ENCODE measurements at regions not wholly inside any gene's neighbourhood (a gene's known extent, or its start where the extent isn't known, plus 50 kb on each side); places are given as distances from the start of the nearest gene placed in this dataset.

DNA sequence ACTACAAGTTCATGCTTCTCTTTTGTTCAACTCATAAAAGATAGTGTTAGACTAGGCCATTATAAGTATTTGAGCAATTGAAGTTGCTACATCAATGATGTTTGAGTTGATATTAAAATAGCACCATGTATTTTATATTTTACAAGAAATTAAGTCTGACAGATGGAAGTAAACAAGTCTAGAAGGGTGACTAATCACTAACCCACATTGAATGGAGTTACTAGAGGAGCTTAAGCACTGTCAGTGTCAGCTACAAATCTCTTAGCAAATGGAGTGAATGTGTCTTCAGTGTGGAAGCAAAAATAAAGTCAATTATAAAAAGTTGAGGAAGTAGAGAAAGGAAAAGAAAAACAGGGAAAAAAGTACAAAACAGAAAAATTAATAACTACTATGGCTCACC is 592.5 kb downstream of the PCDH18 start:
- Histone ChIP-seq H3K9me3 (ENCODE audit: control insufficient read depth, insufficient read depth, low read length) (no peaks in the 10 kb centered on the region), H3K27me3 (ENCODE audit: control insufficient read depth, insufficient read depth, low read length) (no peaks in the 10 kb centered on the region), H3K36me3 (ENCODE audit: control insufficient read depth, insufficient read depth, low read length) (no peaks in the 10 kb centered on the region), H3K27ac (ENCODE audit: low read length) (no peak overlapping the region), H3K4me1 (ENCODE audit: control insufficient read depth, insufficient read depth, low read length) (no peaks in the 10 kb centered on the region), H3K4me3 (ENCODE audit: low read length) (no peak overlapping the region)
- DNase-seq (ENCODE audit: low read depth, low spot score), result no peak

GRCh38 chr4:136935871-136936270 is 596.4 kb downstream of the PCDH18 start:
- H3K27ac ChIP-seq (ENCODE audit: low read length), result no peak overlapping the region
- H3K36me3 ChIP-seq (ENCODE audit: control insufficient read depth, insufficient read depth, low read length), result no peaks in the 10 kb centered on the region
- H3K27me3 ChIP-seq (ENCODE audit: control insufficient read depth, insufficient read depth, low read length), result no peaks in the 10 kb centered on the region
- WGBS (ENCODE audit: insufficient coverage, insufficient read length), result no CpG with 5 or more reads among the region's 3 CpGs
- no peak for DNase-seq (ENCODE audit: low read depth, low spot score)
- no peak overlapping the region for H3K4me3 ChIP-seq (ENCODE audit: low read length)
- no peaks in the 10 kb centered on the region for H3K9me3 ChIP-seq (ENCODE audit: control insufficient read depth, insufficient read depth, low read length)
- H3K4me1 ChIP-seq (ENCODE audit: control insufficient read depth, insufficient read depth, low read length), result no peaks in the 10 kb centered on the region

GRCh38 chr4:136935305-136935704 is 597.0 kb downstream of the PCDH18 start:
- no CpG with 5 or more reads among the region's 1 CpG for WGBS (ENCODE audit: insufficient coverage, insufficient read length)
- Histone ChIP-seq H3K4me3 (ENCODE audit: low read length) (no peak overlapping the region), H3K27me3 (ENCODE audit: control insufficient read depth, insufficient read depth, low read length) (no peaks in the 10 kb centered on the region), H3K36me3 (ENCODE audit: control insufficient read depth, insufficient read depth, low read length) (no peaks in the 10 kb centered on the region), H3K9me3 (ENCODE audit: control insufficient read depth, insufficient read depth, low read length) (no peaks in the 10 kb centered on the region), H3K4me1 (ENCODE audit: control insufficient read depth, insufficient read depth, low read length) (no peaks in the 10 kb centered on the region), H3K27ac (ENCODE audit: low read length) (no peak overlapping the region)
- no peak for DNase-seq (ENCODE audit: low read depth, low spot score)

DNA sequence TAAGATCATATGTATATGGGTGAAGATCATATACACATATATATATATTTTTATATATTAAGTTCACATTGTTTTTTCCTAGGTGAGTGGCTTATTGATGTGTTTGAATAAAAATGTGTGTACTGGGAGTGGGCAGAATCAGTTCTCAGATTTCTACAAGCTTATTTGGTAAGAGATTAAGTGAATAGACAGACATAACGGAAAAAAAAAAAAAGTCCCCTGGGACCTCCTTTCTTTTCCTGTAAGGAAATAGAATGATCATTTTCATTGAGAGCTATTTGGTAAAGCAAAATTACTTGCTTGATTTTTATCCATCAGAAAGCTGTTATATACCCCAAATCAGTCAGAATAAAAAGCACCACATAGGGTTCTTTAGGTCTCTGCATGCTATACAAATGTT is 597.7 kb downstream of the PCDH18 start:
- Histone ChIP-seq H3K27me3 (ENCODE audit: control insufficient read depth, insufficient read depth, low read length) (no peaks in the 10 kb centered on the region), H3K36me3 (ENCODE audit: control insufficient read depth, insufficient read depth, low read length) (no peaks in the 10 kb centered on the region), H3K9me3 (ENCODE audit: control insufficient read depth, insufficient read depth, low read length) (no peaks in the 10 kb centered on the region; the same call in 1 of the 2 replicates), H3K27ac (ENCODE audit: low read length) (no peak overlapping the region), H3K4me3 (ENCODE audit: low read length) (no peak overlapping the region), H3K4me1 (ENCODE audit: control insufficient read depth, insufficient read depth, low read length) (no peaks in the 10 kb centered on the region)
- DNase-seq (ENCODE audit: low read depth, low spot score), result no peak
- no CpG with 5 or more reads among the region's 1 CpG for WGBS (ENCODE audit: insufficient coverage, insufficient read length)

- no peaks in the 10 kb centered on the region; the same call in 1 of the 2 replicates for H3K9me3 ChIP-seq (ENCODE audit: control insufficient read depth, insufficient read depth, low read length)
- H3K27me3 ChIP-seq (ENCODE audit: control insufficient read depth, insufficient read depth, low read length), result no peaks in the 10 kb centered on the region
- H3K4me3 ChIP-seq (ENCODE audit: low read length), result no peak overlapping the region
- DNase-seq (ENCODE audit: low read depth, low spot score), result no peak
- no peaks in the 10 kb centered on the region for H3K4me1 ChIP-seq (ENCODE audit: control insufficient read depth, insufficient read depth, low read length)
- H3K36me3 ChIP-seq (ENCODE audit: control insufficient read depth, insufficient read depth, low read length), result no peaks in the 10 kb centered on the region
- WGBS (ENCODE audit: insufficient coverage, insufficient read length), result no CpG with 5 or more reads among the region's 2 CpGs
- no peak overlapping the region for H3K27ac ChIP-seq (ENCODE audit: low read length)
These were observed 600.5 kb downstream of the PCDH18 start for GRCh38 chr4:136931781-136932180.

DNA sequence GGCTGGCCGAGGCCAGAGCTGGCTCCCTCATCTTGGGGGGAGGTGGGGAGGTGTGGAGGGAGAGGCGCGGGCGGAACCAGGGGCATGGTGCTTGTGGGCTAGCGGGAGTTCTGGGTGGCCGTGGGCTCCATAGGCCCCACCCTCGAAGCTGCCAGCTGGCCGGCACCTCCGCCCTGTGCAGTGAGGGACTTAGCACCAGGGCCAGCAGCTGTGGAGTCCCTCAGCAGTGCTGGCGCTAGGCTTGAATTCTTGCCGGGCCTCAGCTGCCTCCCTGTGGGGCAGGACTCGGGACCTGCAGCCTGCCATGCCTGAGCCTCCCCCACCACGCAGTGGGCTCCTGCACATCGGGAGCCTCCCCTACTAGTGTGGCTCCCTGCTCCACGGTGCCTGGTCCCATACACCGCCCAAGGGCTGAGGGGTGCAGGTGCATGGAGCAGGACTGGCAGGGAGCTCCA is 603.3 kb downstream of the PCDH18 start:
- Histone ChIP-seq H3K4me3 (ENCODE audit: low read length) (no peak overlapping the region), H3K4me1 (ENCODE audit: control insufficient read depth, insufficient read depth, low read length) (no peaks in the 10 kb centered on the region), H3K36me3 (ENCODE audit: control insufficient read depth, insufficient read depth, low read length) (no peaks in the 10 kb centered on the region), H3K27ac (ENCODE audit: low read length) (no peak overlapping the region), H3K9me3 (ENCODE audit: control insufficient read depth, insufficient read depth, low read length) (no peaks in the 10 kb centered on the region; the same call in 1 of the 2 replicates), H3K27me3 (ENCODE audit: control insufficient read depth, insufficient read depth, low read length) (no peaks in the 10 kb centered on the region)
- WGBS (ENCODE audit: insufficient coverage, insufficient read length), result no CpG with 5 or more reads among the region's 16 CpGs
- no peak for DNase-seq (ENCODE audit: low read depth, low spot score)

GRCh38 chr4:136927172-136927571 is 605.1 kb downstream of the PCDH18 start:
- H3K36me3 ChIP-seq (ENCODE audit: control insufficient read depth, insufficient read depth, low read length), result no peaks in the 10 kb centered on the region
- H3K4me3 ChIP-seq (ENCODE audit: low read length), result no peak overlapping the region
- no peak overlapping the region for H3K27ac ChIP-seq (ENCODE audit: low read length)
- no peaks in the 10 kb centered on the region for H3K27me3 ChIP-seq (ENCODE audit: control insufficient read depth, insufficient read depth, low read length)
- H3K4me1 ChIP-seq (ENCODE audit: control insufficient read depth, insufficient read depth, low read length), result no peaks in the 10 kb centered on the region
- DNase-seq (ENCODE audit: low read depth, low spot score), result no peak
- H3K9me3 ChIP-seq (ENCODE audit: control insufficient read depth, insufficient read depth, low read length), result no peaks in the 10 kb centered on the region; the same call in 1 of the 2 replicates

DNA sequence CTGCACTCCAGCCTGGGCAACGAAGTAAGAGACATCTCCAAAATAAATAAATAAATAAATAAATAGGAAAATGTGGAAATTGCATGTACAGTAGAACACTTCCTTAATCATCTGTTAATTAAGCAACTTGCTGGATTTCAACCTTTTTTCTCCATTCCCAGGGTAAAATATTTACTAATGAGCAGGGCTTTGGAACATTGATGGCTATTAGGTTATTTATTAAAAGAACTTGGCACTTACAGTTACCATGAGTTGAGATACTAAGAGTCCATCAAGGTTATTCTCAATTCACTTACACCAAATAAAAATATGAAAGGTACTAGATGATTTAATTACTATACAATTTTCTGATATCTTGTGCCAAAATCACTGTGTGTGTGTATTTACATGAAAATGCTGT is 607.1 kb downstream of the PCDH18 start:
- Histone ChIP-seq H3K36me3 (ENCODE audit: control insufficient read depth, insufficient read depth, low read length) (no peaks in the 10 kb centered on the region), H3K4me1 (ENCODE audit: control insufficient read depth, insufficient read depth, low read length) (no peaks in the 10 kb centered on the region), H3K27ac (ENCODE audit: low read length) (no peak overlapping the region), H3K4me3 (ENCODE audit: low read length) (no peak overlapping the region), H3K9me3 (ENCODE audit: control insufficient read depth, insufficient read depth, low read length) (no peaks in the 10 kb centered on the region; the same call in 1 of the 2 replicates), H3K27me3 (ENCODE audit: control insufficient read depth, insufficient read depth, low read length) (no peaks in the 10 kb centered on the region)
- WGBS (ENCODE audit: insufficient coverage, insufficient read length), result no CpG with 5 or more reads among the region's 1 CpG
- DNase-seq (ENCODE audit: low read depth, low spot score), result no peak

DNA sequence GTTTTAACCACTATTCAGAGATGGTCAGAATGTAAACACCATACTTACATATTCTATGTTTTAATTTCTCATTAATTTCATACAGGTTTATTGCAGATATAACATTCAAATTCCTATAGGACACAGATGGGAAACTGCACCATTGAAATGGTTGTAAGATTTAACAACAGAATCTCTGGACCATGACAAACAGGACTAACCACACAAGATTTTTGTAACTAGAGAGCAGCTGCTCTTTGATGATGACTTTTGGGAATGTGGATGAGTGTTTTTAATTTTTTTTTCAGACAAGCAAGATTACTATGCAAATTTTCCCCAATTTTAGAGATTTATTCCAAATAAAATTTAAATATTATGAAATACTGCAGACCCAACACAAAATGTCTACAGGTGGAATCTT is 610.2 kb downstream of the PCDH18 start:
- H3K4me1 ChIP-seq (ENCODE audit: control insufficient read depth, insufficient read depth, low read length), result no peaks in the 10 kb centered on the region
- H3K4me3 ChIP-seq (ENCODE audit: low read length), result no peak overlapping the region
- H3K9me3 ChIP-seq (ENCODE audit: control insufficient read depth, insufficient read depth, low read length), result no peaks in the 10 kb centered on the region; the same call in 1 of the 2 replicates
- H3K36me3 ChIP-seq (ENCODE audit: control insufficient read depth, insufficient read depth, low read length), result no peaks in the 10 kb centered on the region
- H3K27me3 ChIP-seq (ENCODE audit: control insufficient read depth, insufficient read depth, low read length), result no peaks in the 10 kb centered on the region
- no peak overlapping the region for H3K27ac ChIP-seq (ENCODE audit: low read length)
- no peak for DNase-seq (ENCODE audit: low read depth, low spot score)

DNA sequence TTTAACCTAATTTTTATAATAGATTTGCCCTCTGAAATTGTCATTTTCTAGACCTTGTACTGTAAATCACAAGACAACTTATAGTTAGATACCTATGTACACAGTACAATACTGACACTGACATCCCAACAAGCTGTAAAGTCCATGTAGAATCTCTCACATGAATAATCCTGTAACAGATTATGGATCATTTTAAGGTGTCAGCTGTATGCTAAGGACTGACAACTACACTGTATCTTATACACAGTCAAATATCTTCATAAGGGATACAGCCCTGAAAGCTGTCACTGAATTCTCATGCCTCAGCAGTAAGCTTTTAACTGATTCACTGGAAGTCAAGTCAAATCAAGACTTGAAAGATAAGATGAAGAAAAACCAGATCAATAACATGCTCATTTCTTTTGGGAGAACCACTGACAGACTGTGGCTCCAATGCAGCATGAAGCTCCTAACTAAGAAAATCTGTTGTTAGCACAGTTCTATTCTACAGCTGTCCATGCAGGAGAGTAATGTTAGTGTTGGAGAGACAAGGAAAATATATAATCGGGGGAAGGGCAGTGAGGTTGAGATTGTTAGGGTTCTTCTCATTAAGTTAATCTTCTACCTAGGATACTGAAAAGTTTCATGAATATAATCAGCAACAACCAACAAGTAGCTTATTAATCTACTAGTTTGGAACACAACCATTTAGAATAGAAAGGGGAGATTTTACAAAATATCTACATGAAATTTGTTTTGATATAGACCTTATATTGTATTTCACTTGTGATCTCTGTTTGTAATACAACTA is 612.0 kb downstream of the PCDH18 start:
- DNase-seq (ENCODE audit: low read depth, low spot score), result no peak
- no peaks in the 10 kb centered on the region for H3K36me3 ChIP-seq (ENCODE audit: control insufficient read depth, insufficient read depth, low read length)
- no peak overlapping the region for H3K4me3 ChIP-seq (ENCODE audit: low read length)
- H3K9me3 ChIP-seq (ENCODE audit: control insufficient read depth, insufficient read depth, low read length), result no peaks in the 10 kb centered on the region; the same call in 1 of the 2 replicates
- H3K27ac ChIP-seq (ENCODE audit: low read length), result no peak overlapping the region
- no peaks in the 10 kb centered on the region for H3K4me1 ChIP-seq (ENCODE audit: control insufficient read depth, insufficient read depth, low read length)
- WGBS (ENCODE audit: insufficient coverage, insufficient read length), result no CpG with 5 or more reads among the region's 1 CpG
- H3K27me3 ChIP-seq (ENCODE audit: control insufficient read depth, insufficient read depth, low read length), result no peaks in the 10 kb centered on the region

DNA sequence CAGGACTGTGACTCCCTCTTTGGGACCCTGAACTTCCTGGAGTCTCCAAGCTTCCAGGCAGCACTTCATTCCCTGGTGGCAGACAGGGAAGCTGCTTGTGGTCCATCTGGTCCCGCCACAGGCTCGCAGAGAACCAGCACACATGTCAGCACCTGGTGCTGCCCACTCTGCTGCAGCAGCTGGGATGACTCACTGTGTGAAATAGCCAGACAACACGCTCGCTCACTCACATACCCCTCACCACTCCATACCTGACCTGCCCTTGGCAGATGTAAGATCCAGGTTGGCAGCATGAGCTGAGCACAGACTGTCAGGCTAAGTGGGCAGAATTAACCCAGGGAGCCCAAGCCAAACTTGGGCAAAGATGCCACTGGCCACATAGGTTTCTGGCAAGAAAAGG is 613.5 kb downstream of the PCDH18 start:
- H3K36me3 ChIP-seq (ENCODE audit: control insufficient read depth, insufficient read depth, low read length), result no peaks in the 10 kb centered on the region
- no peaks in the 10 kb centered on the region; the same call in 1 of the 2 replicates for H3K9me3 ChIP-seq (ENCODE audit: control insufficient read depth, insufficient read depth, low read length)
- H3K27me3 ChIP-seq (ENCODE audit: control insufficient read depth, insufficient read depth, low read length), result no peaks in the 10 kb centered on the region
- H3K4me3 ChIP-seq (ENCODE audit: low read length), result no peak overlapping the region
- no CpG with 5 or more reads among the region's 4 CpGs for WGBS (ENCODE audit: insufficient coverage, insufficient read length)
- DNase-seq (ENCODE audit: low read depth, low spot score), result no peak
- H3K27ac ChIP-seq (ENCODE audit: low read length), result no peak overlapping the region
- H3K4me1 ChIP-seq (ENCODE audit: control insufficient read depth, insufficient read depth, low read length), result no peaks in the 10 kb centered on the region

All from iPS DF 6.9 (cell line).